H9 (cell line): ENCODE measurements at regions not wholly inside any gene's neighbourhood (a gene's known extent, or its start where the extent isn't known, plus 50 kb on each side); places are given as distances from the start of the nearest gene placed in this dataset.

ENCODE experiments used
- DNase-seq: peaks from one replicate; pipeline ENCODE4 v3.0.0-alpha.2; 2017
- H2AFZ ChIP-seq: one replicate; pipeline ENCODE4 v1.6.1; 2013; ENCODE audit warnings: mild to moderate bottlenecking, low read length, control low read depth, moderate library complexity
- H2AK5ac ChIP-seq: 2 replicates; pipeline ENCODE4 v1.6.1; 2013; ENCODE audit warnings: low read length, control low read depth, mixed read lengths; ENCODE audit not compliant: insufficient read length
- H2BK120ac ChIP-seq: one replicate; pipeline ENCODE4 v1.6.1; 2013; ENCODE audit warnings: low read depth, mild to moderate bottlenecking, low read length, control low read depth, inconsistent platforms; ENCODE audit not compliant: poor library complexity, severe bottlenecking
- H2BK12ac ChIP-seq: 2 replicates; pipeline ENCODE4 v1.6.1; 2013; ENCODE audit warnings: low read length, control low read depth, mixed read lengths, low read depth; ENCODE audit not compliant: insufficient read length
- H2BK15ac ChIP-seq: 2 replicates; pipeline ENCODE4 v1.6.1; 2013; ENCODE audit warnings: low read depth, low read length, control low read depth
- H2BK20ac ChIP-seq: one replicate; pipeline ENCODE4 v1.6.1; 2013; ENCODE audit warnings: low read depth, mild to moderate bottlenecking, low read length, control low read depth, inconsistent platforms; ENCODE audit not compliant: poor library complexity, severe bottlenecking
- H2BK5ac ChIP-seq: 2 replicates; pipeline ENCODE4 v1.6.1; 2013; ENCODE audit warnings: low read length, control low read depth, mixed read lengths; ENCODE audit not compliant: insufficient read length
- H3K14ac ChIP-seq: 2 replicates; pipeline ENCODE4 v1.6.1; 2013; ENCODE audit warnings: low read length, control low read depth; ENCODE audit not compliant: insufficient read depth
- H3K18ac ChIP-seq: 2 replicates; pipeline ENCODE4 v1.6.1; 2013; ENCODE audit warnings: low read depth, mild to moderate bottlenecking, mixed read lengths, low read length, control low read depth; ENCODE audit not compliant: insufficient read length
- H3K23ac ChIP-seq: 2 replicates; pipeline ENCODE4 v1.6.1; 2013; ENCODE audit warnings: low read length, control low read depth, mixed read lengths, low read depth; ENCODE audit not compliant: insufficient read length
- H3K23me2 ChIP-seq: 2 replicates; pipeline ENCODE4 v1.6.1; 2013; ENCODE audit warnings: low read depth, mild to moderate bottlenecking, mixed read lengths, low read length, control low read depth; ENCODE audit not compliant: insufficient read length, poor library complexity, severe bottlenecking
- H3K27ac ChIP-seq: 2 replicates; pipeline ENCODE4 v1.5.1; 2013; ENCODE audit warnings: low read length, control low read depth, mixed read lengths, low read depth; ENCODE audit not compliant: insufficient read length
- H3K27me3 ChIP-seq: 2 replicates; pipeline ENCODE4 v1.6.1; 2013; ENCODE audit warnings: low read length, control low read depth, inconsistent platforms; ENCODE audit not compliant: insufficient read depth
- H3K4ac ChIP-seq: 2 replicates; pipeline ENCODE4 v1.6.1; 2013; ENCODE audit warnings: low read depth, mild to moderate bottlenecking, control low read depth, inconsistent platforms, low read length, moderate library complexity
- H3K4me1 ChIP-seq: 2 replicates; pipeline ENCODE4 v1.6.1; 2013; ENCODE audit warnings: low read length, control low read depth, inconsistent platforms; ENCODE audit not compliant: insufficient read depth
- H3K4me2 ChIP-seq: 2 replicates; pipeline ENCODE4 v1.6.1; 2013; ENCODE audit warnings: low read length, control low read depth, mixed read lengths; ENCODE audit not compliant: insufficient read length, insufficient read depth
- H3K56ac ChIP-seq: 2 replicates; pipeline ENCODE4 v1.6.1; 2013; ENCODE audit warnings: low read depth, mild to moderate bottlenecking, mixed read lengths, low read length, control low read depth; ENCODE audit not compliant: insufficient read length
- H3K79me1 ChIP-seq: 2 replicates; pipeline ENCODE4 v1.6.1; 2013; ENCODE audit warnings: low read depth, mild to moderate bottlenecking, moderate library complexity, low read length, control low read depth, inconsistent platforms; ENCODE audit not compliant: insufficient read depth, poor library complexity, severe bottlenecking
- H3K79me2 ChIP-seq: 2 replicates; pipeline ENCODE4 v1.6.1; 2013; ENCODE audit warnings: low read length, control low read depth, inconsistent platforms; ENCODE audit not compliant: insufficient read depth
- H3K9ac ChIP-seq: 2 replicates; pipeline ENCODE4 v1.6.1; 2013; ENCODE audit warnings: low read length, control low read depth, mixed read lengths; ENCODE audit not compliant: insufficient read length; ENCODE audit errors: extremely low read depth
- H3K9me3 ChIP-seq: one replicate; pipeline ENCODE4 v1.6.1; 2013; ENCODE audit warnings: low read depth, low read length, inconsistent platforms; ENCODE audit not compliant: control insufficient read depth
- H3T11ph ChIP-seq: one replicate; pipeline ENCODE4 v1.6.1; 2013; ENCODE audit warnings: mild to moderate bottlenecking, low read length, control low read depth, inconsistent platforms
- H4K20me1 ChIP-seq: one replicate; pipeline ENCODE4 v1.6.1; 2013; ENCODE audit not compliant: control insufficient read depth, insufficient read length, insufficient read depth
- H4K5ac ChIP-seq: 2 replicates; pipeline ENCODE4 v1.6.1; 2013; ENCODE audit warnings: low read depth, mild to moderate bottlenecking, mixed read lengths, low read length, control low read depth; ENCODE audit not compliant: insufficient read length
- H4K8ac ChIP-seq: replicated peaks from 2 replicates; pipeline ENCODE4 v1.6.1; 2013; ENCODE audit warnings: low read length, control low read depth, mixed read lengths, low read depth; ENCODE audit not compliant: insufficient read length
- H4K91ac ChIP-seq: 2 replicates; pipeline ENCODE4 v1.6.1; 2013; ENCODE audit warnings: low read depth, mild to moderate bottlenecking, moderate library complexity, mixed read lengths, low read length, control low read depth; ENCODE audit not compliant: insufficient read length
- H3K27ac Mint-ChIP-seq, 3 experiments: 2 replicates in 2 of 3; 3 replicates in 1 of 3; pipeline ENCODE4 v1.8.0; 2020 to 2021; ENCODE audit warnings: mixed read lengths in 3 of 3, mild to moderate bottlenecking in 1 of 3, moderate library complexity in 1 of 3
- H3K27me3 Mint-ChIP-seq: 2 replicates; pipeline ENCODE4 v1.8.0; 2021; ENCODE audit warnings: low read depth, mild to moderate bottlenecking, moderate library complexity, mixed read lengths
- H3K36me3 Mint-ChIP-seq, 3 experiments: 2 replicates in 2 of 3; 3 replicates in 1 of 3; pipeline ENCODE4 v1.8.0; 2020 to 2021; ENCODE audit warnings: low read depth in 3 of 3, mixed read lengths in 3 of 3; ENCODE audit not compliant: insufficient read depth in 1 of 3
- H3K4me1 Mint-ChIP-seq, 2 experiments: 2 replicates each; pipeline ENCODE4 v1.8.0; 2020; ENCODE audit warnings: mixed read lengths in 2 of 2
- H3K4me3 Mint-ChIP-seq, 2 experiments: 2 replicates in 1 of 2; 3 replicates in 1 of 2; pipeline ENCODE4 v1.8.0; 2020 to 2021; ENCODE audit warnings: mild to moderate bottlenecking in 2 of 2, mixed read lengths in 2 of 2, moderate library complexity in 1 of 2
- H3K9me3 Mint-ChIP-seq, 2 experiments: 2 replicates in 1 of 2; 3 replicates in 1 of 2; pipeline ENCODE4 v1.8.0; 2020; ENCODE audit warnings: mild to moderate bottlenecking in 2 of 2, mixed read lengths in 2 of 2, moderate library complexity in 1 of 2
- WGBS: extraction: QIAGEN DNeasy Blood & Tissue Kit; methylation state at CpG from one replicate; pipeline ENCODE4 v1.1.7; 2013; ENCODE audit warnings: missing lambda C conversion rate, low lambda C conversion rate, mixed read lengths; ENCODE audit not compliant: insufficient read length; ENCODE audit errors: extremely low coverage; 5-methylcytosine and 5-hydroxymethylcytosine counted together
- TF ChIP-seq, protein P1 (sequence below): fragments of 200-600 bp; sonication (generic); conservative IDR thresholded peaks from 3 replicates; pipeline ENCODE4 v1.8.0; 2021; ENCODE audit warnings: antibody characterized with exemption, mild to moderate bottlenecking

DNA sequence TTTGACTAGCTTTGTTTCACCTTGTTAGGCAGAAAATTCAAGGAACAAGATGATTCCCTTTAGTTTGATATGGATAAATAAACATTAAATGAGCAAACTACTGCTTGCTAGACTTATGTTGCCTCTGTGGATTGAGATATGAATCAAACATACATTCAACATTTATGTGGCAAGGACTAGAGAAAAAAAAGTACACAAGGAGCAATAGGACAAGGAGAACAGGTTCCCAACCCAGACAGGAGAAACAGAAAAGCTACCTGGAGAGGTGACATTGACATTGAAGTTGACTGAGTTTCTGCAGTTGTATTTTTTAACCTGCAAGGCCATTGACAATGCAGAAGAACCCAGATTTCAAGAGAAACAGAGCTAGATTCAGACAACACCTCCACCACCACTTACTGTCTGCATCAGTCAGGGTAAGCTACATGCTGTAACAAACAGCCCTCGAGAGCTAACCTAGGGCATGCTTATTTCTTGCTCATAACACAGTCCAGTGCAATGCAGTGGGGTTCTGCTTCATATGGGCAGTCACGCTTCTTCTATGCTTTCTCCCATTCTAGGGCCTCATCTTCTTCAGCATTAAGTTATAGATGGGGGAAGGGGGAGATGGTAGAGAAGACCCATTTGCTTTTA lies 180.9 kb upstream of the LYZL1 start:
- H3K23ac ChIP-seq: no peak overlapping the region
- no peaks in the 10 kb centered on the region for H4K20me1 ChIP-seq
- no peak overlapping the region for H3K4ac ChIP-seq
- no peak overlapping the region for H3K4me3 Mint-ChIP-seq
- H3K4me1 Mint-ChIP-seq: peaks cover 4 to 8% of the 10 kb centered on the region in 2 experiments; a peak in 3 of 4 replicates
- H2AK5ac ChIP-seq: no peak overlapping the region
- H4K91ac ChIP-seq: no peak overlapping the region
- H3K27me3 Mint-ChIP-seq: no peaks in the 10 kb centered on the region
- no peak overlapping the region for H3K27ac ChIP-seq
- WGBS: no CpG with 5 or more reads among the region's 2 CpGs
- no peak overlapping the region for H3K14ac ChIP-seq
- H2AFZ ChIP-seq: no peak overlapping the region
- no peak overlapping the region for H3T11ph ChIP-seq
- no peak overlapping the region for H2BK5ac ChIP-seq
- H3K79me1 ChIP-seq: no peaks in the 10 kb centered on the region
- H2BK12ac ChIP-seq: no peak overlapping the region
- no peak overlapping the region for H3K18ac ChIP-seq
- H4K5ac ChIP-seq: no peak overlapping the region
- no peaks in the 10 kb centered on the region for H3K4me1 ChIP-seq
- no peaks in the 10 kb centered on the region for H3K27me3 ChIP-seq
- H3K79me2 ChIP-seq: no peaks in the 10 kb centered on the region
- H3K23me2 ChIP-seq: no peaks in the 10 kb centered on the region
- H3K9me3 ChIP-seq: no peaks in the 10 kb centered on the region
- TF ChIP-seq, protein P1, sequence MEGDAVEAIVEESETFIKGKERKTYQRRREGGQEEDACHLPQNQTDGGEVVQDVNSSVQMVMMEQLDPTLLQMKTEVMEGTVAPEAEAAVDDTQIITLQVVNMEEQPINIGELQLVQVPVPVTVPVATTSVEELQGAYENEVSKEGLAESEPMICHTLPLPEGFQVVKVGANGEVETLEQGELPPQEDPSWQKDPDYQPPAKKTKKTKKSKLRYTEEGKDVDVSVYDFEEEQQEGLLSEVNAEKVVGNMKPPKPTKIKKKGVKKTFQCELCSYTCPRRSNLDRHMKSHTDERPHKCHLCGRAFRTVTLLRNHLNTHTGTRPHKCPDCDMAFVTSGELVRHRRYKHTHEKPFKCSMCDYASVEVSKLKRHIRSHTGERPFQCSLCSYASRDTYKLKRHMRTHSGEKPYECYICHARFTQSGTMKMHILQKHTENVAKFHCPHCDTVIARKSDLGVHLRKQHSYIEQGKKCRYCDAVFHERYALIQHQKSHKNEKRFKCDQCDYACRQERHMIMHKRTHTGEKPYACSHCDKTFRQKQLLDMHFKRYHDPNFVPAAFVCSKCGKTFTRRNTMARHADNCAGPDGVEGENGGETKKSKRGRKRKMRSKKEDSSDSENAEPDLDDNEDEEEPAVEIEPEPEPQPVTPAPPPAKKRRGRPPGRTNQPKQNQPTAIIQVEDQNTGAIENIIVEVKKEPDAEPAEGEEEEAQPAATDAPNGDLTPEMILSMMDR: no peak
- H3K4me2 ChIP-seq: no peak overlapping the region
- H3K56ac ChIP-seq: no peak overlapping the region
- peak overlapping the region in 1 of 3 experiments; percentile 75; a peak in 1 of 7 replicates for H3K27ac Mint-ChIP-seq
- no peak overlapping the region for H4K8ac ChIP-seq
- H2BK20ac ChIP-seq: no peak overlapping the region
- no peak for DNase-seq
- no peaks in the 10 kb centered on the region; a peak in 1 of 7 replicates for H3K36me3 Mint-ChIP-seq
- no peak overlapping the region for H3K9ac ChIP-seq
- no peak overlapping the region for H2BK120ac ChIP-seq
- H3K9me3 Mint-ChIP-seq: no peaks in the 10 kb centered on the region; a peak in 2 of 5 replicates
- H2BK15ac ChIP-seq: no peak overlapping the region
